ENCODE measurements at regions not wholly inside any gene's neighbourhood (a gene's known extent, or its start where the extent isn't known, plus 50 kb on each side); places are given as distances from the start of the nearest gene placed in this dataset.

DNA sequence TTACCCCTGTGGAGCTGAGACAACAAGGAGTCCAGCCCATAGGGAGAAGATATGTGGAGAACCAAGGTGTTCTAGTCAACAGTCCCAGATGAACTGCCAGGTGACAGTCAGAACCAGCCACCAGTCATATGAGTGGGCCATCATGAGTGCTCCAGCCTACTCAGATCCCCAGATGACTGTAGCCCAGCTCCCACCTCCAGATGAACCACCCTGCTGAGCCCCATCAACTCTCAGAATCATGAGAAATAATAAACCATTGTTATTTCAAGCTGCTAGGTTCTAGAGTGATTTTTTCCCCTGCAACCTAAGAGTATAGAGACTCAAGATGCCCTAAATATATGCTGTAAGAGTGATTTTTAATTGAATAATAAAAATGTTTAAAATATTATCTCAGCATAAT lies 444.2 kb downstream of the GPATCH2 start:
- TF ChIP-seq GABPA (IDR thresholded peaks at IDR 0.05 in 1 of 2, conservative IDR thresholded peaks at IDR 0.05 in 1 of 2) (no peak), JUND (IDR thresholded peaks at IDR 0.05) (no peak), SP1 (IDR thresholded peaks at IDR 0.05) (no peak), RAD21 (IDR thresholded peaks at IDR 0.05) (no peak), YY1 (IDR thresholded peaks at IDR 0.05) (no peak), EGR1 (IDR thresholded peaks at IDR 0.05; ENCODE audit: low read depth in 2 of 2) (no peak)
- TF ChIP-seq, protein P1, sequence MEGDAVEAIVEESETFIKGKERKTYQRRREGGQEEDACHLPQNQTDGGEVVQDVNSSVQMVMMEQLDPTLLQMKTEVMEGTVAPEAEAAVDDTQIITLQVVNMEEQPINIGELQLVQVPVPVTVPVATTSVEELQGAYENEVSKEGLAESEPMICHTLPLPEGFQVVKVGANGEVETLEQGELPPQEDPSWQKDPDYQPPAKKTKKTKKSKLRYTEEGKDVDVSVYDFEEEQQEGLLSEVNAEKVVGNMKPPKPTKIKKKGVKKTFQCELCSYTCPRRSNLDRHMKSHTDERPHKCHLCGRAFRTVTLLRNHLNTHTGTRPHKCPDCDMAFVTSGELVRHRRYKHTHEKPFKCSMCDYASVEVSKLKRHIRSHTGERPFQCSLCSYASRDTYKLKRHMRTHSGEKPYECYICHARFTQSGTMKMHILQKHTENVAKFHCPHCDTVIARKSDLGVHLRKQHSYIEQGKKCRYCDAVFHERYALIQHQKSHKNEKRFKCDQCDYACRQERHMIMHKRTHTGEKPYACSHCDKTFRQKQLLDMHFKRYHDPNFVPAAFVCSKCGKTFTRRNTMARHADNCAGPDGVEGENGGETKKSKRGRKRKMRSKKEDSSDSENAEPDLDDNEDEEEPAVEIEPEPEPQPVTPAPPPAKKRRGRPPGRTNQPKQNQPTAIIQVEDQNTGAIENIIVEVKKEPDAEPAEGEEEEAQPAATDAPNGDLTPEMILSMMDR (IDR thresholded peaks at IDR 0.05; ENCODE audit: low read depth, low read length, missing input control), result no peak
- TF ChIP-seq, protein P2, sequence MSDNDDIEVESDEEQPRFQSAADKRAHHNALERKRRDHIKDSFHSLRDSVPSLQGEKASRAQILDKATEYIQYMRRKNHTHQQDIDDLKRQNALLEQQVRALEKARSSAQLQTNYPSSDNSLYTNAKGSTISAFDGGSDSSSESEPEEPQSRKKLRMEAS (IDR thresholded peaks at IDR 0.05), result no peak
- TF ChIP-seq, protein P3, sequence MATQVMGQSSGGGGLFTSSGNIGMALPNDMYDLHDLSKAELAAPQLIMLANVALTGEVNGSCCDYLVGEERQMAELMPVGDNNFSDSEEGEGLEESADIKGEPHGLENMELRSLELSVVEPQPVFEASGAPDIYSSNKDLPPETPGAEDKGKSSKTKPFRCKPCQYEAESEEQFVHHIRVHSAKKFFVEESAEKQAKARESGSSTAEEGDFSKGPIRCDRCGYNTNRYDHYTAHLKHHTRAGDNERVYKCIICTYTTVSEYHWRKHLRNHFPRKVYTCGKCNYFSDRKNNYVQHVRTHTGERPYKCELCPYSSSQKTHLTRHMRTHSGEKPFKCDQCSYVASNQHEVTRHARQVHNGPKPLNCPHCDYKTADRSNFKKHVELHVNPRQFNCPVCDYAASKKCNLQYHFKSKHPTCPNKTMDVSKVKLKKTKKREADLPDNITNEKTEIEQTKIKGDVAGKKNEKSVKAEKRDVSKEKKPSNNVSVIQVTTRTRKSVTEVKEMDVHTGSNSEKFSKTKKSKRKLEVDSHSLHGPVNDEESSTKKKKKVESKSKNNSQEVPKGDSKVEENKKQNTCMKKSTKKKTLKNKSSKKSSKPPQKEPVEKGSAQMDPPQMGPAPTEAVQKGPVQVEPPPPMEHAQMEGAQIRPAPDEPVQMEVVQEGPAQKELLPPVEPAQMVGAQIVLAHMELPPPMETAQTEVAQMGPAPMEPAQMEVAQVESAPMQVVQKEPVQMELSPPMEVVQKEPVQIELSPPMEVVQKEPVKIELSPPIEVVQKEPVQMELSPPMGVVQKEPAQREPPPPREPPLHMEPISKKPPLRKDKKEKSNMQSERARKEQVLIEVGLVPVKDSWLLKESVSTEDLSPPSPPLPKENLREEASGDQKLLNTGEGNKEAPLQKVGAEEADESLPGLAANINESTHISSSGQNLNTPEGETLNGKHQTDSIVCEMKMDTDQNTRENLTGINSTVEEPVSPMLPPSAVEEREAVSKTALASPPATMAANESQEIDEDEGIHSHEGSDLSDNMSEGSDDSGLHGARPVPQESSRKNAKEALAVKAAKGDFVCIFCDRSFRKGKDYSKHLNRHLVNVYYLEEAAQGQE (IDR thresholded peaks at IDR 0.05), result no peak
- TF ChIP-seq, protein P4, sequence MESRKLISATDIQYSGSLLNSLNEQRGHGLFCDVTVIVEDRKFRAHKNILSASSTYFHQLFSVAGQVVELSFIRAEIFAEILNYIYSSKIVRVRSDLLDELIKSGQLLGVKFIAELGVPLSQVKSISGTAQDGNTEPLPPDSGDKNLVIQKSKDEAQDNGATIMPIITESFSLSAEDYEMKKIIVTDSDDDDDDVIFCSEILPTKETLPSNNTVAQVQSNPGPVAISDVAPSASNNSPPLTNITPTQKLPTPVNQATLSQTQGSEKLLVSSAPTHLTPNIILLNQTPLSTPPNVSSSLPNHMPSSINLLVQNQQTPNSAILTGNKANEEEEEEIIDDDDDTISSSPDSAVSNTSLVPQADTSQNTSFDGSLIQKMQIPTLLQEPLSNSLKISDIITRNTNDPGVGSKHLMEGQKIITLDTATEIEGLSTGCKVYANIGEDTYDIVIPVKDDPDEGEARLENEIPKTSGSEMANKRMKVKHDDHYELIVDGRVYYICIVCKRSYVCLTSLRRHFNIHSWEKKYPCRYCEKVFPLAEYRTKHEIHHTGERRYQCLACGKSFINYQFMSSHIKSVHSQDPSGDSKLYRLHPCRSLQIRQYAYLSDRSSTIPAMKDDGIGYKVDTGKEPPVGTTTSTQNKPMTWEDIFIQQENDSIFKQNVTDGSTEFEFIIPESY (IDR thresholded peaks at IDR 0.05), result no peak
- TF ChIP-seq, protein P5, sequence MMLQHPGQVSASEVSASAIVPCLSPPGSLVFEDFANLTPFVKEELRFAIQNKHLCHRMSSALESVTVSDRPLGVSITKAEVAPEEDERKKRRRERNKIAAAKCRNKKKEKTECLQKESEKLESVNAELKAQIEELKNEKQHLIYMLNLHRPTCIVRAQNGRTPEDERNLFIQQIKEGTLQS (IDR thresholded peaks at IDR 0.05), result no peak
